ENCODE measurements at regions not wholly inside any gene's neighbourhood (a gene's known extent, or its start where the extent isn't known, plus 50 kb on each side); places are given as distances from the start of the nearest gene placed in this dataset.
"Not testable (repeated sequence)": the region's sequence is repeated elsewhere in the genome, so short reads cannot be mapped to it uniquely, and the experiment has no call there.

- DNase-seq, result not testable (repeated sequence)
Observed at GRCh38 chr1:102659876-102660483, 448.3 kb downstream of the COL11A1 start.

DNA sequence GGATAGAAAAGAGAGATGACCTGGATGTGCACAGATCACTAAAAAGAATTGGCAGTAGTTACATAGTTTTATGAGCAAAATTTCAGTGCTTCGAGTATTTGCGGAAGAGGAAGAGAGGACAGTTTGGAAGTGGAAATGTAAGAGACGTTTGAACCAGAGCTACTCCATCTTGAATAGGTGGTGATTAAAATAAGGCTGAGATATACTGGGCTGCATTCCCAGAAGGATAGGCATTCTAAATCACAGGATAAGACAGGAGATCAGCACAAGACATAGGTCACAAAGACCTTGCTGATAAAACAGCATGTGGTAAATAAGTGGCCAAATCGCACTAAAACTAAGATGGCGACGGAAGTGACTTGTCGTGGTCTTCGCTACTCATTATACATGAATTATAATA is 453.3 kb downstream of the COL11A1 start:
- no peak for DNase-seq

DNA sequence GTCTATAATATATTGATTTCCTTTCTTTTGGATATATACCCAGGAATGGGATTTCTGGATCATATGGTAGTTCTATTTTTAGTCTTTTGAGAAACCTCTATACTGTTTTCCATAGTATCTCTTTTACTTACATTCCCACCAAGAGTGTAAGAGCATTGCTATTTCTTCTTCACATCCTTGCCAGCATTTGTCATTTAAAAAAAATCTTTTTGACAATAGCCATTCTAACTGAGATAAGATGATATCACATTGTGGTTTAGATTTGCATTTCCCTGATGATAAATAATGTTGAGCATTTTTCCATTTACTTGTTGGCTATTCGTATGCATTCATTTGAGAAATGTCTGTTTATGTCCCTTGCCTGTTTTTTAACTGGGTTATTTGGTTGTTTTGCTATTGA is 467.4 kb downstream of the COL11A1 start:
- DNase-seq, result no peak

DNA sequence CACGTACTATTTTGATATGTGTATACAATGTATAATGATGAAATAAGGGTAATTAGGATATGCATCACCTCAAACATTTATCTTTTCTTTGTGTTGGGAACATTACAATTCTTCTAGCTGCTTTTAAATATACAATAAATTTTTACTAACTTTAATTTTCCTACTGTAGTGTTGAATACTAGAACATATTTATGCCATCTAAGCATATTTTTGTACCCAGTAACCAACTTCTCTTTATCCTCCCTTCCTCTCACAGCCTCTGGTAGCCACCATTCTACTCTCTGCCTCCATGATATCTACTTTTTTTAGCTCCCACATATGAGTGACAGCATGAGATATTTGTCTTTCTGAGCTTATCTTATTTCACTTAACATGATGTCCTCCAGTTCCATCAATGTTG is 468.0 kb downstream of the COL11A1 start:
- no peak for DNase-seq

DNA sequence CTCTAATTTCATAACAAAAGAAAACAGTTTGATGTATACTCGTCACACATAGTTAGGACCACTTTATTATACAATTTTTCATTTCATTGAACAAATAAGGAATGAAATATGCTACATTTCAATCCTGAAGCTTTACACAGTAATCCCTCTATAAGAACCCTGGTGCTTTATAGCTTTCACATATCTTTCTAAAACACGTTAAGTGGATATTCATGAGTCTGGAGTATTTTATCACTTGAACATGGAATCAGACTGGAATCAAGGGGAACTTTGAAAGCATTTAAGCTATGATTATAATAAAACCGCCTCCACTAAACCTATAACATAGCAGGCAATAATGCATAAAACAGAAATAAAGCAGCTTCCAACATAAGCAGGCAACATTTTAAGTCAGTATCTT is 476.6 kb downstream of the COL11A1 start:
- no peak for DNase-seq

GRCh38 chr1:102630041-102630440 is 478.3 kb downstream of the COL11A1 start:
- DNase-seq, result no peak

GRCh38 chr1:102628109-102628613 is 480.2 kb downstream of the COL11A1 start:
- DNase-seq, result no peak

DNA sequence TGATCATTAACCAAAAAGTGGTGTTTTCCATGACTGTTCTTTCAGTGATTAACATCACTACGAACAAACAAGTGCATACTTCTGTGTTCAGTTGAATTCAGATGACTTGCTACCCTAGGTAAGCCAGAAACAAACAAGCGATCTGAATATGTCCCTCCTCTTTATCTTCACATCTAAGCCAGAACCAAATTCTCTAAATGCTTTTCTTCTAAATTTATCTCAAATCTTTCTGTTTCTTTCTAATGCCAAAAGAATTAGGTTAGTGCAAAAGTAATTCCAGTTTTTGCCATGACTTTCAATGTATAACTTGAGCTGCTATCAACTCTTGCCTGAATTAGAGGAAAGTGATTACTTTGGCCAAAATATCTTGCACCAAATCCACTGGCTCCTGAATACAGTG is 481.2 kb downstream of the COL11A1 start:
- no peak for DNase-seq

GRCh38 chr1:102615896-102616295 is 492.4 kb downstream of the COL11A1 start:
- DNase-seq, result no peak

- DNase-seq, result no peak
Observed at GRCh38 chr1:102595106-102595505, 513.2 kb downstream of the COL11A1 start.

DNA sequence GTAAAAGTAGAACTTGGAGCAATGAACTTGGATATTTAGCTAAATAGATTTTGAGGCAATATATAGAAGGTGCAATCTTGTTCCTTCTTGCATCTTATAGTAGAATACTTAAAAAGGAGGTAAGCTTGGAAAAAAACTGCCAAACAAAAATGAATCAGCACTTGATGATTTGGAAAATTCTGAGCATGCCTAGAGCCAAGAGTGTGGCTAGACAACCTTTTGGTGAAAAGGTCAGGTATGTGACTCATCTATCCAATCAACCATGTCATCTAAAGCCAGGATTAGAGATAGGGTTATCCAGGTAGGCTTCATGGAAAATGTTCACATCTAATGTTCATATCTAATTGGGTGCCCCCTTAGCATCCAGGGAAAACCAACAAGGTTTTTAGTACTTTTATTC is 515.0 kb downstream of the COL11A1 start:
- DNase-seq, result no peak

DNA sequence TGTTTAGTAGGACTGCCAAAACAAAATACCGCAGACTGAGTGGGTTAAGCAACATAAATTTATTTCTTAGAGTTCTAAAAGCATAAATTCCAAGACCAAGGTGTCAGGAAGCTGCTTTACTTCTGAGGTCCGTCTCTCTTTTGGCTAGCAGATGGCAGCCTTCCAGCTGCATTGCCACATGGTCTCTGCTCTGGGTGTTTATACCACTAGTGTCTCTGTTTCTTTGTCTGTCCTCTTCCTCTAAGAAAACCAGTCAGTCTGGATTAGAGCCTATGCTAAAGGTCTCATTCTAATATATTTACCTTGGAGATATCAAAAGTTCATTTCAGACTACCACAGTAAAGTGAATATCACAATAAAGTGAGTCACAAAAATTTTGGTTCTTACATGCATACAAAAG is 519.8 kb downstream of the COL11A1 start:
- no peak for DNase-seq

DNA sequence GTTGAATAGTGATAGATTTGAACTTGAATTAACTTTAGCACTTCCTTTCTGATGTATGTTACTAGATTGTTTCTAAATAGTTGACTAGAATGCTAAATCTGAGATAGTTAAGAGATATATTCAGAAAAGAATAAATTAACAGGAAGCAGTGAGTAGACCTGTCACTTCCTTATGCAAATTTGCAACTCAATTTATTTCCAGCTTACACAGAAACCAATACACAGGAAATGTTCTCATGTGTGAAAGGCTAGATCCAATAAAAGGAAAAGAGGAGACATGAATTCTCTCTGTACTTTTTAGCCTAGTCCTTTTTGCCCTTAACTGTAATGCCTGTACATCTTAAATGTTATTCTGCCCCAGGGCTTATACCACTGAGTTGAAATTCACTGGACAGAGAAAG is 522.3 kb downstream of the COL11A1 start:
- DNase-seq, result no peak

GRCh38 chr1:102580806-102581205 is 527.5 kb downstream of the COL11A1 start:
- no peak for DNase-seq

GRCh38 chr1:102578804-102579203 is 529.5 kb downstream of the COL11A1 start:
- DNase-seq, result no peak

DNA sequence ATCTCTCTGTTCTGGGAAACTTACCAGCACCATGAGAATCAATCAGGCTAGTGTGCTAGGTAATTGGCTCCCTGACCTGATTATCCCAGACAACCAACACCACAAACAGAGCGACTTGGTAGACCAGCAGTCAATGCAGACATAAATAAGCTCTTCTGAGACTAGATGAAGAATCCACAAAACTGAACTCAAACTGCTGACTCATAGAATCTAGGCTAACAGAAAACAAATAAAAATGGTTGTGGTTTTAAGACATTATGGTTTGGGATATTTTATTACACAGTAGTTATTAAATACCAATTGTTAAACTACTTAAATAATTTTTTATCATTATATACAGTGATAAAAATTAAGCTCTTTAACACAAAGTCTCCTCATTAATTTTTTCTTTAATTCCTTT is 535.7 kb downstream of the COL11A1 start:
- DNase-seq, result no peak

- DNase-seq, result no peak
Observed at GRCh38 chr1:102566182-102566581, 542.1 kb downstream of the COL11A1 start.

GRCh38 chr1:102562380-102562779 is 545.9 kb downstream of the COL11A1 start:
- no peak for DNase-seq

DNA sequence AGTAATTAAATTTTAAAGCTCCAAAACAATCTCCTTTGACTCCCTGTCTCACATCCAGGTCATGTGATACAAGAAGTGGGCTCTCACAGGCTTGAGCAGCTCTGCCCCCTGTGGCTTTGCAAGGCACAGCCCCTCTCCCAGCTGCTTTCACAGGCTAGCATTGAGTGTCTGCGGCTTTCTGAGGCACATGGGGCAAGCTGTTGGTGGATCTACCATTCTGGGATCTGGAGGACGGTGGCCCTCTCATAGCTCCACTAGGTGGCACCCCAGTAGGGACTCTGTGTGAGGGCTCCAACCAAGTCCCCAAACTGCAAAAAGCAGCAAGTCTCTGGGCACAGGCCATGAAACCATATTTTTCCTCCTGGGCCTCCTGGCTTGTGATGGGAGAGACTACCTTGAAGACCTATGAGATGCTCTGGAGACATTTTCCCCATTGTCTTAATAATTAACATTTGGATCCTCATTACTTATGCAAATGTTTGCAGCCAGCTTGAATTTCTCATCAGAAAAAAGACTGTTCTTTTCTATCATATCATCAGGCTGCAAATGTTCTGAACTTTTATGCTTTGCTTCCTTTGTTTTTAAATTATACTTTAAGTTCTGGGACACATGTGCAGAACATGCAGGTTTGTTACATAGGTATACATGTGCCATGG is 554.1 kb upstream of the OLFM3 start:
- DNase-seq, result peak; percentile 78

DNA sequence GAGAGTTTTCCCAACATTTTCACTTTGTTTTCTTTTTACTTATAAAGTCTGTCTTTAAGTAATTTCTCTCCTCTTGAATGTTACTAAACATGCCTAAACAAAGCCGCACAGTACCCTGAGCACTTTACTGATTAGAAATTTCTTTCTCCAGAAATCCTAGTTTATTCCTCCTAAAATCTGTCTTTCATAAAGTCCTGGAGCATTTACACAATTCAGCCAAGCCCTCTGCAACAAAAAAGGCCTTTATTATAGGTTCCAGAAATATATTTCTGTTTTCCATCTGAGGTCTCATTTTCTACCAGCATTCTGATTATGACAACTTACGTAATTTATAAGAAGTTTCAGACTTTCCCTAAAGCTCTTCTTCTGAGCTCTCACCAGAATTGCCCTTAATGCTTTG is 549.5 kb upstream of the OLFM3 start:
- DNase-seq, result no peak

- DNase-seq, result no peak
Observed at GRCh38 chr1:102535829-102536505, 539.2 kb upstream of the OLFM3 start.

GRCh38 chr1:102531036-102531435 is 534.3 kb upstream of the OLFM3 start:
- DNase-seq, result no peak

DNA sequence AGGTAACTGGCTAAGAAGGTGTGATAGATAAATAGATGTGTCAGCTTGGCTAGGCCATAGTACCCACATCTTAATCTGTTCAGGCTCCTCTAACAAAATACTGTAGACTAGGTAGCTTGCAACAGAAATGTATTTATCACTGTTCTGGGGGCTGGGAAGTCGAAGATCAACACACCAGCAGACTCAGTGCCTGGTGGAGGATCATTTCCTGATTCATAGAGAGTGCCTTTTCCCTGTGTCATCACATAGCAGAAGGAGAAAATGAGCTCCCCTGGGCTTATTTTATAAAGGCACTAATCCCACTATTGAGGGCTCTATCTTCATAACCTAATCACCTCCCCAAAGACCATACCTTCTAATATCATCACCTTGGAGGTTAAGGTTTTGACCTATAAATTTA is 532.7 kb upstream of the OLFM3 start:
- no peak for DNase-seq

DNA sequence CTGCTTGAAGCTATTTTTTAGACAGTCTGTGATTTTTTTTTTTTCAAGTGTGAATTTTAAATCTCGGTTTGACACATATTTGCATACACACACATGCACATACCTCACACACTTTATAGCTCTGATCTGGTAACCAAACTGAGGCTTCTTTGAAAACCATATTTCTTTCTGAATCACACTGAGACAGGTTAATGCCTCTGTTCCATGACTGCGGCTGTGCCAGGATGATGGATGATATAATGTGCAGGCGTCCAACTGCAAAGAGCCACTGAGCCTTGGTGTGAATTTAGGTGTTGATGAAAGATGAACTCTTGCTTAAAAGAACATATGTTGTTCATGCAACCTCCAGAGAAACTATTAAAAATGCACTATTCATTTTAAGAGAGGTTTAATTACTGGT is 504.0 kb upstream of the OLFM3 start:
- DNase-seq, result no peak
